K562 (cell line): ENCODE measurements at regions not wholly inside any gene's neighbourhood (a gene's known extent, or its start where the extent isn't known, plus 50 kb on each side); places are given as distances from the start of the nearest gene placed in this dataset.
A peak's percentile ranks its signal among the peaks of the same experiment; 100 is the strongest.

ENCODE experiments used
- ARID2 ChIP-seq: fragments of 450-650 bp; IDR thresholded peaks from 2 replicates; pipeline ENCODE4 v1.6.1; 2017; ENCODE audit warnings: antibody characterized with exemption, mild to moderate bottlenecking
- KDM4B ChIP-seq, 2 experiments: fragments of 450-650 bp in 1 of 2; sonication (generic) in 1 of 2; IDR thresholded peaks; 2 replicates each; pipeline ENCODE4 v1.6.1; 2016 to 2017; ENCODE audit warnings: borderline replicate concordance in 2 of 2, antibody characterized with exemption in 1 of 2, low read depth in 1 of 2, mild to moderate bottlenecking in 1 of 2
- KLF10 ChIP-seq: fragments of 250-450 bp; sonication (Bioruptor Pico); IDR thresholded peaks from 2 replicates; pipeline ENCODE4 v1.6.1; 2021; ENCODE audit warnings: matching md5 sums
- MTA1 ChIP-seq: fragments of 450-650 bp; IDR thresholded peaks from 2 replicates; pipeline ENCODE4 v1.6.1; 2017; ENCODE audit warnings: borderline replicate concordance
- NR2F6 ChIP-seq: fragments of 450-650 bp; formaldehyde crosslinking; IDR thresholded peaks from 2 replicates; pipeline ENCODE4 v1.4.0; 2020; ENCODE audit warnings: mild to moderate bottlenecking
- PYGO2 ChIP-seq: fragments of 450-650 bp; IDR thresholded peaks from 2 replicates; pipeline ENCODE4 v1.6.1; 2016; ENCODE audit warnings: mild to moderate bottlenecking, missing genetic modification characterization, moderate library complexity, missing compliant biosample characterization
- SMARCA4 ChIP-seq: fragments of 450-650 bp; IDR thresholded peaks from 2 replicates; pipeline ENCODE4 v1.6.1; 2016
- TFAM ChIP-seq: fragments of 250-450 bp; sonication (Bioruptor Pico); conservative IDR thresholded peaks from 2 replicates; pipeline ENCODE4 v1.5.0; 2021; ENCODE audit warnings: mild to moderate bottlenecking, moderate library complexity
- TRIM24 ChIP-seq, 2 experiments: fragments of 450-650 bp; IDR thresholded peaks; 2 replicates each; pipeline ENCODE4 v1.6.1; 2016
- ZNF75A ChIP-seq: fragments of 450-650 bp; formaldehyde crosslinking; IDR thresholded peaks from 2 replicates; pipeline ENCODE4 v1.4.0; 2020; ENCODE audit warnings: mild to moderate bottlenecking
- ZNF76 ChIP-seq: fragments of 250-450 bp; sonication (Bioruptor Pico); IDR thresholded peaks from 2 replicates; pipeline ENCODE4 v1.4.0; 2020; ENCODE audit warnings: mild to moderate bottlenecking, moderate library complexity, borderline replicate concordance
- TF ChIP-seq, protein P1 (sequence below): fragments of 450-650 bp; IDR thresholded peaks from 2 replicates; pipeline ENCODE4 v1.6.1; 2016; ENCODE audit warnings: mild to moderate bottlenecking
- TF ChIP-seq, protein P2 (sequence below): sonication (generic); formaldehyde crosslinking; IDR thresholded peaks from 2 replicates; pipeline ENCODE4 v1.4.0; 2020; ENCODE audit warnings: mild to moderate bottlenecking, missing genetic modification reagents
- TF ChIP-seq, protein P3 (sequence below): IDR thresholded peaks from 2 replicates; pipeline ENCODE4 v1.6.1; 2016; ENCODE audit warnings: missing genetic modification characterization, missing compliant biosample characterization
- TF ChIP-seq, protein P4 (sequence below), 2 experiments: fragments of 150-350 bp in 1 of 2; IDR thresholded peaks; 2 replicates each; pipeline ENCODE4 v1.6.1; 2012 to 2016; ENCODE audit warnings: low read depth in 2 of 2, low read length in 2 of 2, mild to moderate bottlenecking in 1 of 2, moderate library complexity in 1 of 2

DNA sequence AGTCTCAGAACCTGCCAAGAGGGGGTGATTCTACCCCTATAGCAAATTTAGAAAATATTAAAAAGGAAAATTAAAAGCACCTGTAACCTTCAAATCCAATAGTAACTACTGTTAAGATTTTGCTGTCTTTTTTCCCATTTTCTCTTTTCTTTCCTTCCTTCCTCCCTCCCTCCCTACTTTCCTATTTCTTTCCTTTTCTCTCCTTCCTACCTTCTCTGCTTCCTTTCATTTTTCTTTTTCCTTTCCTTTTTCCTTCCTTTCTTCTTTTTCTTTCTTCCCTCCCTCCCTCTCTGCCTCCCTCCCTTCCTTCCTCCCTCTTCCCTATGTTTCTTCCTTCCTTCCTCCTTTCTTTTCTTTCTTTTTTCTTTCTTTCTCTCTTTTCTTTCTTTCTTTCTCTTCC lies 120.2 kb upstream of the KCTD7 start (continued):
- TF ChIP-seq TRIM24 (IDR thresholded peaks at IDR 0.05): 0 out of 4 replicates have a peak, but pooled peaks of 1 of the 2 experiments have one; percentile 31
- TF ChIP-seq, protein P1, sequence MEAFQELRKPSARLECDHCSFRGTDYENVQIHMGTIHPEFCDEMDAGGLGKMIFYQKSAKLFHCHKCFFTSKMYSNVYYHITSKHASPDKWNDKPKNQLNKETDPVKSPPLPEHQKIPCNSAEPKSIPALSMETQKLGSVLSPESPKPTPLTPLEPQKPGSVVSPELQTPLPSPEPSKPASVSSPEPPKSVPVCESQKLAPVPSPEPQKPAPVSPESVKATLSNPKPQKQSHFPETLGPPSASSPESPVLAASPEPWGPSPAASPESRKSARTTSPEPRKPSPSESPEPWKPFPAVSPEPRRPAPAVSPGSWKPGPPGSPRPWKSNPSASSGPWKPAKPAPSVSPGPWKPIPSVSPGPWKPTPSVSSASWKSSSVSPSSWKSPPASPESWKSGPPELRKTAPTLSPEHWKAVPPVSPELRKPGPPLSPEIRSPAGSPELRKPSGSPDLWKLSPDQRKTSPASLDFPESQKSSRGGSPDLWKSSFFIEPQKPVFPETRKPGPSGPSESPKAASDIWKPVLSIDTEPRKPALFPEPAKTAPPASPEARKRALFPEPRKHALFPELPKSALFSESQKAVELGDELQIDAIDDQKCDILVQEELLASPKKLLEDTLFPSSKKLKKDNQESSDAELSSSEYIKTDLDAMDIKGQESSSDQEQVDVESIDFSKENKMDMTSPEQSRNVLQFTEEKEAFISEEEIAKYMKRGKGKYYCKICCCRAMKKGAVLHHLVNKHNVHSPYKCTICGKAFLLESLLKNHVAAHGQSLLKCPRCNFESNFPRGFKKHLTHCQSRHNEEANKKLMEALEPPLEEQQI: no peak
- no peak for TF ChIP-seq KLF10
- TF ChIP-seq ZNF76 (CRISPR knock-in tag): no peak
- peak; percentile 58; the same call in 1 of the 2 replicates for TF ChIP-seq ARID2
- TF ChIP-seq ZNF75A (CRISPR knock-in tag): no peak
- no peak for TF ChIP-seq NR2F6 (CRISPR knock-in tag)
- no peak for TF ChIP-seq PYGO2
- TF ChIP-seq TFAM (CRISPR knock-in tag): no peak
- TF ChIP-seq, protein P2, sequence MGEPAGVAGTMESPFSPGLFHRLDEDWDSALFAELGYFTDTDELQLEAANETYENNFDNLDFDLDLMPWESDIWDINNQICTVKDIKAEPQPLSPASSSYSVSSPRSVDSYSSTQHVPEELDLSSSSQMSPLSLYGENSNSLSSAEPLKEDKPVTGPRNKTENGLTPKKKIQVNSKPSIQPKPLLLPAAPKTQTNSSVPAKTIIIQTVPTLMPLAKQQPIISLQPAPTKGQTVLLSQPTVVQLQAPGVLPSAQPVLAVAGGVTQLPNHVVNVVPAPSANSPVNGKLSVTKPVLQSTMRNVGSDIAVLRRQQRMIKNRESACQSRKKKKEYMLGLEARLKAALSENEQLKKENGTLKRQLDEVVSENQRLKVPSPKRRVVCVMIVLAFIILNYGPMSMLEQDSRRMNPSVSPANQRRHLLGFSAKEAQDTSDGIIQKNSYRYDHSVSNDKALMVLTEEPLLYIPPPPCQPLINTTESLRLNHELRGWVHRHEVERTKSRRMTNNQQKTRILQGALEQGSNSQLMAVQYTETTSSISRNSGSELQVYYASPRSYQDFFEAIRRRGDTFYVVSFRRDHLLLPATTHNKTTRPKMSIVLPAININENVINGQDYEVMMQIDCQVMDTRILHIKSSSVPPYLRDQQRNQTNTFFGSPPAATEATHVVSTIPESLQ (CRISPR knock-in tag): no peak
- TF ChIP-seq SMARCA4: no peak
- TF ChIP-seq, protein P3, sequence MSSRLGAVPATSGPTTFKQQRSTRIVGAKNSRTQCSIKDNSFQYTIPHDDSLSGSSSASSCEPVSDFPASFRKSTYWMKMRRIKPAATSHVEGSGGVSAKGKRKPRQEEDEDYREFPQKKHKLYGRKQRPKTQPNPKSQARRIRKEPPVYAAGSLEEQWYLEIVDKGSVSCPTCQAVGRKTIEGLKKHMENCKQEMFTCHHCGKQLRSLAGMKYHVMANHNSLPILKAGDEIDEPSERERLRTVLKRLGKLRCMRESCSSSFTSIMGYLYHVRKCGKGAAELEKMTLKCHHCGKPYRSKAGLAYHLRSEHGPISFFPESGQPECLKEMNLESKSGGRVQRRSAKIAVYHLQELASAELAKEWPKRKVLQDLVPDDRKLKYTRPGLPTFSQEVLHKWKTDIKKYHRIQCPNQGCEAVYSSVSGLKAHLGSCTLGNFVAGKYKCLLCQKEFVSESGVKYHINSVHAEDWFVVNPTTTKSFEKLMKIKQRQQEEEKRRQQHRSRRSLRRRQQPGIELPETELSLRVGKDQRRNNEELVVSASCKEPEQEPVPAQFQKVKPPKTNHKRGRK (tag): peak; percentile 98
- TF ChIP-seq, protein P4, sequence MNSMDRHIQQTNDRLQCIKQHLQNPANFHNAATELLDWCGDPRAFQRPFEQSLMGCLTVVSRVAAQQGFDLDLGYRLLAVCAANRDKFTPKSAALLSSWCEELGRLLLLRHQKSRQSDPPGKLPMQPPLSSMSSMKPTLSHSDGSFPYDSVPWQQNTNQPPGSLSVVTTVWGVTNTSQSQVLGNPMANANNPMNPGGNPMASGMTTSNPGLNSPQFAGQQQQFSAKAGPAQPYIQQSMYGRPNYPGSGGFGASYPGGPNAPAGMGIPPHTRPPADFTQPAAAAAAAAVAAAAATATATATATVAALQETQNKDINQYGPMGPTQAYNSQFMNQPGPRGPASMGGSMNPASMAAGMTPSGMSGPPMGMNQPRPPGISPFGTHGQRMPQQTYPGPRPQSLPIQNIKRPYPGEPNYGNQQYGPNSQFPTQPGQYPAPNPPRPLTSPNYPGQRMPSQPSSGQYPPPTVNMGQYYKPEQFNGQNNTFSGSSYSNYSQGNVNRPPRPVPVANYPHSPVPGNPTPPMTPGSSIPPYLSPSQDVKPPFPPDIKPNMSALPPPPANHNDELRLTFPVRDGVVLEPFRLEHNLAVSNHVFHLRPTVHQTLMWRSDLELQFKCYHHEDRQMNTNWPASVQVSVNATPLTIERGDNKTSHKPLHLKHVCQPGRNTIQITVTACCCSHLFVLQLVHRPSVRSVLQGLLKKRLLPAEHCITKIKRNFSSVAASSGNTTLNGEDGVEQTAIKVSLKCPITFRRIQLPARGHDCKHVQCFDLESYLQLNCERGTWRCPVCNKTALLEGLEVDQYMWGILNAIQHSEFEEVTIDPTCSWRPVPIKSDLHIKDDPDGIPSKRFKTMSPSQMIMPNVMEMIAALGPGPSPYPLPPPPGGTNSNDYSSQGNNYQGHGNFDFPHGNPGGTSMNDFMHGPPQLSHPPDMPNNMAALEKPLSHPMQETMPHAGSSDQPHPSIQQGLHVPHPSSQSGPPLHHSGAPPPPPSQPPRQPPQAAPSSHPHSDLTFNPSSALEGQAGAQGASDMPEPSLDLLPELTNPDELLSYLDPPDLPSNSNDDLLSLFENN (IDR thresholded peaks at IDR 0.05; ENCODE audit: low read depth in 2 of 2, low read length in 2 of 2): no peak
- TF ChIP-seq KDM4B (IDR thresholded peaks at IDR 0.05; ENCODE audit: borderline replicate concordance in 2 of 2, low read depth in 1 of 2): no peak
- TF ChIP-seq MTA1: peak; percentile 40; the same call in 1 of the 2 replicates
